HG02884 (cell line): ENCODE measurements at regions not wholly inside any gene's neighbourhood (a gene's known extent, or its start where the extent isn't known, plus 50 kb on each side); places are given as distances from the start of the nearest gene placed in this dataset.
"Not testable (repeated sequence)": the region's sequence is repeated elsewhere in the genome, so short reads cannot be mapped to it uniquely, and the experiment has no call there.

Source experiments
- ATAC-seq: cut with Tn5 transposase; IDR thresholded peaks from one replicate; pipeline ENCODE4 v1.9.1; 2021; ENCODE audit warnings: mild to moderate bottlenecking, moderate library complexity; ENCODE audit not compliant: unreplicated experiment

DNA sequence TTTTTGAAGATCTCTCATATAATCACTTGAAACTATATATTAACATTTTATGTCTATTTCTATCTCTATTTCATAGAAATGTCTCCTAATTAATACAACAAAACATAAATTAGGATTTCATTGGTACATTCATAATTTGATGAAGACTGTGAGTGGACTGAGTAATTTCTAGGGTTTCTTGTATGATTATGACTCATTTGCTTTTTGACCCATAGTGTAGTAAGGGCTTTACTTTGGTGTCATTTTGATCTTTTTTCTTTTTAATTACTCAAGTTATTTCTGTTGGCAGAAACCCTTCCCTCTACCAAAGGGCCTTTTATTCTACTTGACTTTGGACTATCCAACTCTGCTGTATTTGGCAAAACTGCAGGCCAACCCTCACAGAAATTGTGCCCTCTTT is 207.9 kb upstream of the MAGEB16 start:
- ATAC-seq = no peak

DNA sequence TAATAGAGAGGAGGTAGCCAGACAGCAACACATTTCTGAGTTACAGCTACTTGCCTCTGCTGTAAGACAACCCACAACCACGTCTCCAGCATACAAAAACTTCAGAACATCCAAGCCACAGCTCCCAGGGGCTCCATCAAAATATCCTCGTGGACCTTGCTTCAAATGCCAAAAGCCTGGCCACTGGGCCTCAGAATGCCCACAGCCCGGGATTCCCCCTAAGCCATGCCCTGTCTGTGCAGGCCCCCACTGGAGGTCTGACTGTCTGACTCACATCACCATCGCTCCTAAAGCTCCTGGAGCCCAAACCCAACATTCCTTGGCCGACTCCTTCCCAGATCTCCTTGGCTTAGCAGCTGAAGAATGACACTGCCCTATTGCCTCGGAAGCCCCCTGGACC is 186.6 kb upstream of the MAGEB16 start:
- ATAC-seq = not testable (repeated sequence)

DNA sequence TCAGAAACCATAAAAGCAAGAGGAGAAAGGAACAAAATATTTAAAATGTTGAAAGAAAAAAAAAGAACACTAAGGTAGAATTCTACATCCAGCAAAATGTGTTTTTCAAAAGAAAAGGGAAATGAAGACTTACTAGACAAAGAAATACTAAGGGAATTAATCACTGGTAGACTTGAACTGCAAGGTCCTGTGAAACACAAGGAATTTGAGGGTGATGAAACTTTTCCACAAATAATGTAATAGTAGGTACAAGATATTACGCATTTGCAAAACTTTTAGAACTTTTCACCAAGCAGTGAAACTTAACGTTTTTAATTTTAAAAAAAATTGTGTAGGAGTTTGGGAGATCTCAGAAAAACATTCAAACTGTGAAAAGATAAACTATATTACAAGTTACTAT is 180.3 kb upstream of the MAGEB16 start:
- no peak for ATAC-seq

DNA sequence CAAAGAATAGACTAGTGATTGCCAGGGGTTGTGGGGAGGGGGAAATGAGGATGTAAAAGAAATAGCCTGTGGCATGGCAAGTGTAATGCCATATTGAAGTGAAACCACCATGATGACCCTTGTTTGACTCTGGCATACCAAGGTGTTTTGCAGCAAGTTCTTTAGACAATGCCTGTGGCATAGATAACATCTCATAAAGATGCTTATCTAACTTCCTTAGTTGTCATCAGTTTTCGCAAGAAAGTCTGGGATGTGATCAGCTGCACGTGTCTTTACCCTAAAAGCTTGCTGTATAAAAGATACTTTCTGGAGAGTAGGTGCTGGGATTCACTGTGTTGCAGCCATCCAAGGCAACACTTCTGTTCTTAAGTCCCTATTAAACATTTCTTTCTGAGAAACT is 176.1 kb upstream of the MAGEB16 start:
- ATAC-seq = no peak

DNA sequence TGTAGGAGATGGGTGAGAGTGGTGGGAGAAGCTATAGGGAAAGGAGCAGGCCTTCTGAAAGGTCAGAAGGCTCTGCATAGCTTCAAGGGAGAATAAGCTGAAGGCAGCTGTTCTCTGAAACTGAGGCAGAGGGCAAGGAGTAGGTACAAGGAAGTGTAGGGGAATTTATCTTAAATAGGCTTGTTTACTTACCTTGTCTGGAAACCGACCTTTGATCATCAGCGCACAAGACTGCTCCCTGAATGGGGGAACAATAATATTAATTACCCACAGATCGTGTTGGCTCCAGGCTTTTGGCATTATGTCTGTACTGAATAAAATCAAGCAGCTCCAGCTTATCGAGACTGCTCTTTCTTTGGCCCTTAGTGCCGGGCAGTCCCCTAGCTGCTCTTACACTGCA is 175.5 kb upstream of the MAGEB16 start:
- no peak for ATAC-seq

DNA sequence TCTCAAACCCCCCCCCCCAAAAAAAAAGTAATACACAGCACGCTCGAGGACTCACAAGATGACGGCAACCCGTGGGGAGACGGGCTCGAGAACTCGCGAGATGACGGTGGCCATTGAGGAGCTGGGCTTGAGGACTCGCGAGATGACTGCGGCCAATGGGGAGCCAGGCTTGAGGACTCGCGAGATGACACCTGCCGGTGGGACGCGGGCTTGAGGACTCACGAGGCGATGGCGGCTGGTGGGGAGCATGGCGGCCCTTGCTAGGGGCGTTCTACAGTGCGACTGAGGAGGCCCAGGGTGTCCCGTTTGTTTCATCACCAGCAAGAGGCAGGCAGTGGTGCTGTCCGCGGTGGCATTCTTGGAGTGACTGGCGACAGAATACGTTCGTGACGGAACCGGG is 172.4 kb upstream of the MAGEB16 start:
- no peak for ATAC-seq

DNA sequence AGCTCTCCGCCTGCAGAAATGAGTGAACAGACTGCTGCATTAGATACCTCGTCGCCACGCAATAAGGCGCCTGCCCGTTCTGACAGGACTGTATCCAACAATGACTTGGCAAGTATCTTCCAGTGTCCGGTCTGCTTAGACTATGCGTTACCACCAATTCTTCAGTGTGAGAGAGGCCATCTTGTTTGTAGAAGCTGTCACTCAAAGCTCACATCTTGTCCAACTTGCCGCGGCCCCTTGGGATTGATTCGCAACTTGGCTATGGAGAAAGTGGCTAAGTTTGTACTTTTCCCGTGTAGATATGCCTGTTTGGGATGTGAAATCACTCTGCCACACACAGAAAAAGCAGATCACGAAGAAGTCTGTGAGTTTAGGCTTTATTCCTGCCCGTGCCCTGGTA is 172.0 kb upstream of the MAGEB16 start:
- no peak for ATAC-seq

DNA sequence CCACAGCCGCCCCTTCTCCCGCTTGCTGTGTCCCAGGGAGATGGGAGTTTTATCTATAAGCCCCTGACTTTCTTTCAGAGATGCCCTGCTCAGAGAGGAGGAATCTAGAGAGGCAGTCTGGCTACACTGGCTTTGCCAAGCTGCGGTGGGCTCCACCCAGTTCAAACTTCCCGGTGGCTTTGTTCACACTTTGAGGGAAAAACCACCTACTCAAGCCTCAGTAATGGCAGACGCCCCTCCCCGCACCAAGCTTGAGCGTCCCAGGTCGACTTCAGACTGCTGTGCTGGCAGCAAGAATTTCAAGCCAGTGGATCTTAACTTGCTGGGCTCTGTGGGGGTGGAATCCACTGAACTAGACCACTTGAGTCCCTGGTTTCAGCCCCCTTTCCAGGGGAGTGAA is 162.2 kb upstream of the MAGEB16 start:
- not testable (repeated sequence) for ATAC-seq

DNA sequence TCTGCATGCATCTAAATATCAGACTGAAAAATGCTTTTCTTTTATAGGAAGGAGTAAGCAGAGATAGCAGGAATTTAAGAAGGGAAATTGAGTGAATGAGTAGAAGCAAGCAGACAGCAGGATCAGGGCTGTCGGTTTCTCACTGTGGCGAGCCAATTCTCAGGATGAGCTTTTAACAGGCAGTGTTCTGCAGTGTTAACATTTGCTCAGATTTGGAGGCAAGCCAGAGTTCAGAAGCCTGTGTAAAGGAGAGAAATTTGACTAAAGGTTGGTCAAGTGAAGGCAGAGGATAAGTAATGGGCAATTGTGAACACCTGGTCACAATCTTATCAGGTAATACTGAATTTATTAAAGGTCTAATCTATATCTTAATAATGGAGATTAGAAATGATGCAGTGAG is 133.3 kb upstream of the MAGEB16 start:
- ATAC-seq = no peak

DNA sequence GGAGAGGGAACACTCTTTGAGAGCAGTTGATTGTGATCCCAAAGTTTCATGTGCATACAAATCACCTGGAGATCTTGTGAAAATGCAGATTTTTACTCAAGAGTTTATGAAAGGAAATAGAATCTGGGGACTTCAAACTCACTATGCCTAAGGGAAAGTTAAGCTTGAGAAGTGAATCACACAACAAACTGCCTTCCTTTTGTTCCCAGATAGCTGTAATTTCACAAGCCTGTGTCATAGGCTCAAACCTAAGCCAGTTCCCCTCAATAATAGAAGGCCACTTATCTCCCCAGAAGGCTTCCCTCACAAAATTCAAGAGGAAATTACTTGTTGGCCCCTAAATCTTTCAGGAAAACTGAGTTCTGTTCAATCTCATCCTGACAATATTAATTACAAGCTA is 132.8 kb upstream of the MAGEB16 start:
- ATAC-seq = no peak

DNA sequence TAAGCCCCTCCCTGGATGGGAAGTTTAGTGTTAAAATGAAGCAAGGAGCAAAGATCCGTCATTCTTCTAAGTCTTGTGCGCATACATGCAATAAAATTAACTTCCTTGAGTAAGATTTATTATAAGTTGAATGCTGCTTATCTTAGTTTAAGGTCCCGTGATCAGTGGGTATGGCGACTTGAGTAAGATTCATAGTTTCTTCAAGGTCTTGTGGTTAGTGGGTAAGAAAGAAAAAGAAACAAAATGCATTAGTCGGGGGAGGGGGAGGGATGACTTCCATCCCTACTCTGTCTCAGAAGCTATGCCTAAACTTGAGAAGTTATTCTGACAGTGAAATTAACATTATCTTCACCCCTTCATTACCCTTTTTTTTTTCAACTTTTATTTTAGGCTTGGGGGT is 127.3 kb upstream of the MAGEB16 start:
- no peak for ATAC-seq

DNA sequence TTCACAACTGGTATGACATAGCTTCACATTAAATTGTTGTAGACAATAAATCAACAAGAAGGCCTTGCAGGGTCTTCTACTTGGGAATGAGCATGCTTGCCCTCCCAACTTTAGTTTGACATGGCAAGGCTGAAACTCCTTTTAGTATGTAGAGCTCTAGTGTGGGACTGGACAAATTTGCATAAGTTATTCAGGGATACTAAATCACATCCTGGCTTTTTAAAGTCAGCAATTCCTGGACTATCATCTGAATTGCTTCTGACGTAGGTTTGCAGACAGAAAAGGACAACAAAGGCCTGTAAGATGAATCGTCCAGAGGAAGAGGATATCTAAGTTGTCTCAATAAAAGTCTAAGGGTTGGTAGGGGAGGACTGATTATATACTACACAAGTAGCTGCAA is 123.0 kb upstream of the MAGEB16 start:
- ATAC-seq = no peak

DNA sequence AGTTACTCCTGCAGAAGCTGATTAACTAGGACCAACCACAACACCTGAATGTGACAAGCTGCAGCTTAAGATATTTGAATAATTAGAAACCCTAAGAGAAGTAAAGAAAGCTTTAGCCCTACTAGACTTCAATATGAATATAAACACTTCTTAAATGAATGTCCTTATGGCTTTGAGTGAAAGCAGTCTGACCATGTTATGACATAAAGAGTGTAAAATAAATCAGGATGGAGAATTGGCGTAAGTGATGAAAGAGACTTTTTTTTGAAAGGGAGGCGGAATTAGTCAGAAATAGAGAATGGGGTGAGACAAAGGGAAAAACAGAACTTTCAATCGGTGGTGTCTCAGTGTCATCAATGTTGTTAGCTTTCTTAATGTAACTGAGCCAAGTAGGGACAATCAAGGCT is 117.2 kb upstream of the MAGEB16 start:
- ATAC-seq = no peak

DNA sequence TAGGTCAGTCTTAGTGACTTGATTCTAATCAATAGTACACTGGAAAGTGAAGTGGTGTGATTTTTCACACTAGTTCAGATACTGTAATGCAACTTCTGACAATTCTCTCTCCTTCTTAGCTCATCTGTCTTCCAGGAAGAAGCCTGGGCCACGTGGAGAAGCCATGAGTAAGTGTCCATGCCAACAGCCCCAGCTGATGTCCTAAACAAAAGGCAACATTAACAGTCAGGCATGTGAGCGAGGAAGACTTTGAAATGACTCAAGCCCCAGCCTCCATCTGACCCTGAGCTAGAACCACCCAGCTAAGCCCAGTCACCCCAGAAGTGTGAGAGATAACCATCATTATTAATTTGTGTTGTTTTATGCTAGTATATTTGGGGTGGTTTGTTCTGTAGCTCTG is 115.7 kb upstream of the MAGEB16 start:
- ATAC-seq = no peak

DNA sequence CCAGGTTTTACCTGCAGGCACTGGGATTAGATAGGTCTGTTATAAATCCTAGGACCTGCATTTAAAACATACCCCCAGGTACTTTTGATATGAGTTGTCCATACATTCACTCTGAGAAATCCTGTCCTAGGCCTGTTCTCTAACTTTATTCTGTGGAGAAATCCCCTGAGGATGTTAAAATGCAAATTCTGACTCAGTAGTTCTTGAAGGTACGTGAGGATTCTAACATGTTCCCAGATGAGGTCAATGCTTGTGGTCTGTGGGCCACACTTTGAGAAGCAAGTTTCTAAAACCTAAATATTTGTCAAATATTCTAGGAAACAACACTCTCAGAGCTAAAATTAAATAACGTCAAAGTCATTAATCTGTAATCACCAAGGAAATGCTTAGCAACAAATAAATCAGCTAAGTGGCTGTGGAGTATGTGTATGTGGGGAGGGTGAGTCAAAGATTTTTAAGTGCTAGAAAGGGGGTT is 101.3 kb upstream of the MAGEB16 start:
- no peak for ATAC-seq

DNA sequence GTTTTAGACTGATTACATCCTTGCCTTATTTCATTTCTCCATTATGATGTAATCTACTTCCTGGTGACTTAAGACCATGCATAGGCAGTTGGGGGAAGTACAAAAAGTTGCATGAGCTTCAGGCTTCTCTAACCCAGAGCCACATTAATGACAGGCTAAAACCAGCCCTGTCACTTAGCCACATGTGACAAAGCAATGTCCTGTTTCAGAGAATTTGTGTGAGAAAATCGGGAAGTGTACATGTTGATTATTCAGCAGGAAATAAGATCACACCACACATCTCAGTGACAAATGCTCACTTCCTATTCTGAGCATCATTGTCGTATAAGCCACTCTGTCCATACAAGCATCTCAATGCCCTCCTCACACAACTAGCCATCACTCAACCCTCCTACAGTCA is 98.5 kb upstream of the MAGEB16 start:
- ATAC-seq = no peak

DNA sequence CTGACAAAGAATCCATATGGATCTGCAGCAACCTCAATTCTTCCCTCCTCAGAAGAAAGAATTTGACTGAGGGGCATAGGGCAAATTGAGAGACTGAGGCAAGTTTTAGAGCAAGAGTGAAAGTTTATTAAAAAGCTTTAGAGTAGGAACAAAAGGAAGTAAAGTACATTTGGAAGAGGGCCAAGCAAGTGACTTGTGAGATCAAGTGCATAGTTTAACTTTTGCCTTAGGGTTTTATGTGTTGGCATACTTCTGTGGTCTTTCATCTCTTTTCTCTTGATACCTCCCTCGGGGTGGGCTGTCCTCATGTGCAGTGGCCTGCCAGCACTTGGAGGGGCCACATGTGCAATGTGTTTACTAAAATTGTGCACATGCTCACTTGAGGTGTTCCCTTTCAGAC is 98.0 kb upstream of the MAGEB16 start:
- no peak for ATAC-seq

DNA sequence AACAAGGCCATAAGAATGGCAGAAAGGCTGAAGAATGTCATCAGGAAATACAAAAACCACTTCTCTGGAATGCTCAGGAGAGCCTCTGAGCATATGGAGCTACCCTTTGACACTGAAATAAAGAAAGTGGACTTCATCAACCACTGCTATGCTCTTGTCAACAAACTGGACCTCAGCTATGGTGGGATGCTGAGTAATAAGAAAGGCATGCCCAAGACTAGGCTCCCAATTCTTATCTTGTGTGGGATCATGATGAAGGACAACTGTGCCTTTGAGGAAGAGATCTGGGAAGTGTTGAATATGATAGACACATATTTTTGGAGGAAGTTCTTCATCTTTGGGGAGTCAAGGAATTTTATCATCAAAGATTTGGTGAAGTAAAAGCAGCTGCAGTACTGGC is 86.9 kb upstream of the MAGEB16 start:
- no peak for ATAC-seq

DNA sequence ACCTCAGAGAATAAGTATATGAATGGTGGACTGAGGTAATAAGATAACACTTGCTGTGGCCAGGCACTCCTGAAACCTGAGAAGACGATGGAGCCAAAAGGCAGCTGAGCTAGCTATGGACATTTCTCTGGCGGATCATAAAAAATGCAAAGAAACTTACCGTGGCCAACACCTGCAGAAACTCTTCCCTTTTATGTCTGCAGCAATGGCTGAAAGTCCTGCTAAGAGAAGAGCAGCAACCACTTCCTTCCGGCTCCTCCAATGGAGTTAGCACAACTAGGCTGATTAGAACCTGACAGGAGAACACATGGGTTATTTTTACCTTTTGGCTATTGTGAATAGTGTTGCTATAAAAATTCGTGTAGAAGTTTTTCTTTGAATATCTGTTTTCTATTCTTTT is 76.0 kb upstream of the MAGEB16 start:
- no peak for ATAC-seq

DNA sequence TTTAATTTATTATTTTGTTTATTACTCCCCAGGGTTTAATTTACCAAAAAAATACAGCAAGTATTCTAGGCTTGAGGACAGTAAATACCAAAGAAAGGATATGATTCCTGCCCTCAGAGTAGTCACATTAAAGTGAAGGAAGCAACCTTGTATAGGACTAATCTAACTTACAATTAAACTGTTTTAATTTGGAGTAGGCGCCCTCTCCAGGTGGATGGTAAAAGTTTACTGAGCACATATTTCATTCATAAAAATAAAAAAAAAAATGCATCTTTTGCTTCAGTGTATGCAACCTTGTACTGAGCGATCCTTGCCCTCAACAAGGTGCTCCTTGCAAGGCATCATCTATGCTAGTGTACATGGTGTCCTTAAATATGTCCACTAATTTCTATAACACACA is 72.0 kb upstream of the MAGEB16 start:
- ATAC-seq = no peak

DNA sequence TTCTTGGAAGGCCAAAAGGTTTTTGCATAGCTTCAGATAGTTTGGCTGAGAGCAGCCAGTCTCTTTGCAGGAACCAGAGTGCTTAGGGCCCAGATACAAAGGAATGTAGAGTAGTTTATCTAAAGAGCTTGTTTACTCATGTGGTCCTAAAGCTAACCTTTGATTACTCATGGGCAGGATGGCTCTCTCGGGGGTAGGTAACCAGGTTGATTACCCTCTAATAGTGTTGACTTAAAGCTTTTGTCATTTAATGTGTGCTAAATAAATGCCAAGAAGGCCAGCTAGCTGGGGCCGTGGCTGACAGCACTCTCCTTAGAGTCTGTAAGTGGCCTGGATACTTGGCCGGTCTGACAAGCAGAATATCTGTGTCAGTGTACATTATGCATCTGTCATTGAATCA is 69.7 kb upstream of the MAGEB16 start:
- no peak for ATAC-seq

DNA sequence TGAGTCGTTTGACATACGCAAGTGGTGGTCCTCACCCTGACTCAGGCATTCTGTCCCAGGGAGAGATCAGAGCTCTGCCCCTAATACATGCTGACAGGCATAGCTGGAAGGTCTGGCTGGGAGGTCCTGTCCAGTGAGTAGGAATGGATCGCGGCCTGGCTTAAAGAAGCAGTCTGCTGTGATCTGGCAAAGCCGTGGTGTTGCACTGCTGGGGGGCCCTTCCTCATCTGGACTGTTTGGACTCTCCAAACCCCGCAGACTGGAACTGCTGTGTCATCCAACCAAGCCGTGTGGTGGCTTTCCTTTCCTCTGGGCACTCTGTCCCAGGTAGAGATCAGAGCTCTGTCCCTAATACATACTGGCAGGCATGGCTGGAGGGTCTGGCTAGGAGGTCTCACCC is 64.3 kb upstream of the MAGEB16 start:
- no peak for ATAC-seq

DNA sequence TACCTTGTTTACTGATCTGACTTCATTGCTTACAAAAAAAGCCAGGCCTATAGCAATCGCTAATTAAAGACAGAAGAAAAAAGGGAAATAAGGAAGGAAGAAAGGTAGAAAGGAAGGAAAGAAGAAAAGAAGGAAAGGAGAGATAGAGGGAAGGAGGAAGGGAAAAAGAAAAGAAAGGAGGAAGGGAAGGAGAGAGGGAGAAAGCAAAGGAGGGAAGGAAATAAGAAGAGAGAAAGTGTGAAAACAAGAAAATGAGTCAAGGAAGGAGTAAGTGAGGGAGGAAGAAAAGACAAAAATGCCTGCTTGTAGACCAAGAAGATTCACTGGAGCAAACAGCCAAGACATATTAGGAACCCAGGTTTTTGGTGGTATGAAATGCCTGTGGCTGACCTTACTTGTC is 57.0 kb upstream of the MAGEB16 start:
- no peak for ATAC-seq

DNA sequence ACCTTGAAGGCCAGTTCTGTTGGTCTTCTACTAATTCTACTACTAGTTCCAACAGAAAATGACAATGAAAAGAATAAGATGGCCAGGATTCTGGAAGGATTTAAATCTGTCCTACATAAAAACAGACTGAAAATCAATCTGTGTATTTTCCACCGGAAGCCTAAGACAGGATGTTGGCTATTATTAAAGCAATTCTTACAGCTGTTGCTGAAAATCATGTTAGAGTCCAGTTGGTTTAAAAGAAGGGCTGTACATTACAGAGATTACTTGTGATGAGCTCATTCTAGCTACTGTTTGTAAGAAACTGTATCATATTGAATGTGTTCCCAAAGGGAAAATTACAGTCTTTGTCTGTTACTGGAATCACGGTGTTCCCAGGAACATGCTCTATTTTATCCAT is 54.8 kb upstream of the MAGEB16 start:
- ATAC-seq = no peak
